ENCODE measurements at regions not wholly inside any gene's neighbourhood (a gene's known extent, or its start where the extent isn't known, plus 50 kb on each side); places are given as distances from the start of the nearest gene placed in this dataset.

DNA sequence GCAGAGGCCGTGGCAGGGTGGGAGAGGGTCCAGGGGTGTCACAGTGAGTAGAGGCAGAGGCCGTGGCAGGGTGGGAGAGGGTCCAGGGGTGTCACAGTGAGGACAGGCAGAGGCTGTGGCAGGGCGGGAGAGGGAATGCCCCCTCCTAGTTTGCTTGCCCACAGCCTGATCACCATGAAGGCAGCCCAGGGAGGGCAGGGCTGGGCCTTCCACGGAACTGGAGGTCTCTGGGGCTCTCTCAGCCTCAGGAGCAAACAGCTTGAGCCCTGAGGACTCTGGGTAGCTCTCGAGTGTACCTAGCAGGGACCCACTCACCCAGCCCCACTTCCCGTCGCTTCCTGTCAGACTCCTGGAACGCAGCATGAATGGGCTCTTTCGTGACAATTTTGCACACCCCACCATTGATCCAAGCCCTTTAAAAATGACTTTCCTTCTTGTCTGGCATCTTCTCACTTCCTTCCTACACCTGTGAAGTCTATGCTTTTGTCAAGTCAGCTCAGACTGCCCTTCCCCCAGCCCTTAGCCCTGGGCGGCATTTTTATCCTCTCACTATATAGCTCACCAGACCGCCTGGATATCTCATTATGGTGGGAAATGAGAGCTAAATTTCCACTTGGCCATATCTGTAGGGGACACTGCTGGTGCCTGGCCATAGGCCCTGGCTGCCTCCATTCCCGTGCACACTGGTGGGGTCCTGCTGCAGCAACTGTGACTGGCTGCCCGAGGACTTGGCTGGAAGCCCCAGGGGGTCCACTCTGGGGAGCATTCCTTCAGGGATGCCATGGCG, 140.3 kb downstream of the CDC5L start:
- H3K9me3 Mint-ChIP-seq, result no peaks in the 10 kb centered on the region
- H3K27ac Mint-ChIP-seq, result no peak overlapping the region
- peaks cover 49% of the 10 kb centered on the region for H3K27me3 Mint-ChIP-seq
- no peaks in the 10 kb centered on the region for H3K36me3 Mint-ChIP-seq (ENCODE audit: low read depth)
- H3K4me3 Mint-ChIP-seq, result no peak overlapping the region
- peaks cover 14% of the 10 kb centered on the region for H3K4me1 Mint-ChIP-seq (ENCODE audit: low read depth)
- DNase-seq, result no peak

DNA sequence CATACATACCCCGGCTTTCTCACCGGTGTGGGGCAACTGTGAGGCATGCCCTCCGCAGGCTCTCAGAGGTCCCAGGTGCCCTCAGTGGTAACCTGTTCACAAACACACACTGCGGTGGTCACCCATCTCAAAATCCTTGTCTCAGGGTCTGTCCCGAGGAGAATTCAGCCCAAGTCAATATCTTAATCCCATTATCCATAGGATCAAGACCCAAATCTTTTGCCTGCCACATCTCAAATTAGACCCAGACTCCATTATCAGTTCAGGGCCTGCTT, 140.8 kb downstream of the CDC5L start:
- Mint-ChIP-seq H3K4me3 (no peak overlapping the region), H3K27ac (no peak overlapping the region), H3K4me1 (ENCODE audit: low read depth) (peaks cover 14% of the 10 kb centered on the region), H3K36me3 (ENCODE audit: low read depth) (no peaks in the 10 kb centered on the region), H3K9me3 (no peaks in the 10 kb centered on the region), H3K27me3 (peaks cover 49% of the 10 kb centered on the region)
- no peak for DNase-seq

DNA sequence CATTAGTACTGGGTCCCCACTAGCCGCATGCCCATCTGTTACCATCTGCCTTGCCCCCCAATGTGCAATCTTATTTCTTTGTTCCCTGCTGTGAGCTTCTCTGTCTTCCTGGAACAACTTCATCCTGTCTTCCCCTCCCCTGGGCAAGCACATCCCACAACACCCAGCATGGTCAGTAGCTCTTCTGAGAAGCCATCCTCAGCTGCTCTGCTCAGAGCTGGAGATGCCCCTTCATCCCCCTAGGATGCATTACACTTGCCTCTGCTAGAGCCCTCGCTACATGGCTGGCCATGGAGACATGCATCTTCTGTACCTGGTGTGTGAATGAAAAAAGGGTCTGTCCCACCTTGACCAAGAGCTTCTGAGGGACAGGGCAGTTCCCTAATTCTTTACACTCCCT, 141.2 kb downstream of the CDC5L start:
- Mint-ChIP-seq H3K27ac (no peak overlapping the region), H3K36me3 (ENCODE audit: low read depth) (no peaks in the 10 kb centered on the region), H3K4me3 (no peak overlapping the region), H3K27me3 (peaks cover 46% of the 10 kb centered on the region), H3K4me1 (ENCODE audit: low read depth) (peaks cover 14% of the 10 kb centered on the region), H3K9me3 (no peaks in the 10 kb centered on the region)
- DNase-seq, result no peak

DNA sequence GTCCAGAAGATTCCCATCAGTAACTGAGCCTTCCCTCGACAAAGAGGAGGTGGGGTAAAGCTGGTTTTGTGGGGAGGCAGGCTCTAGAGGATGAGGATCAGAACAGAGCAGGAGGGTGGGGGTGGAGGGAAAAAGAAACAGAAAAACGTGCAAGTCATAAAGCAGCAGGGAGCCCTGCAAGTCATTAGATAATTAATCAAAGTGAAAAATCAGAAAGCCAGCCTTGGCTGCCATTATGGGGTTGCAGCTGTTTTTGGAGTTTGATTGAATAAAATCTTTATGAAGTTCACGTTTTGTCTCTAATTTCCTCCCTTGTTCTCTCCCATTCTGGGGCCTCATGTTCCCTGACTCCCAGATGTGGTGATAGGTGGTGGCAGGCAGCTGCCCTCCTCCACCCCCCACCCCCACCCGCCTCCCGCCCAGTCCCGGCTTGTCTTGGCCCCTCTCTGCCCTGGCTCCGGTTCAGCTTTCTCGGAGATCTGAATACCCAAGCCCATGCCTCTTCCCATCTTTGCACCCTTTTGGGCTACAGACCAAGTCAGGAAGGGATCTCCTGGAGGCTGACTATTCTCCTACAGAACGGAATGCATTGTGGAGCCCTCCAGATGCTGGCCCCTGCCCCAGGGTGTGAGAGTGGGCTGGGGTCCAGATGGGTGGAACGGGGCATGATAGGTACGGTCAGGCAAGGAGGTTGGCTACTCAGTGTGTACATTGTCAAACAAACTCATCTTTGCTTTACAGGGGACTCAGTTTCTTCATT, 141.8 kb downstream of the CDC5L start:
- peaks cover 41% of the 10 kb centered on the region for H3K27me3 Mint-ChIP-seq
- H3K27ac Mint-ChIP-seq, result no peak overlapping the region
- no peak for DNase-seq
- peaks cover 14% of the 10 kb centered on the region for H3K4me1 Mint-ChIP-seq (ENCODE audit: low read depth)
- H3K9me3 Mint-ChIP-seq, result no peaks in the 10 kb centered on the region
- no peak overlapping the region for H3K4me3 Mint-ChIP-seq
- H3K36me3 Mint-ChIP-seq (ENCODE audit: low read depth), result no peaks in the 10 kb centered on the region

DNA sequence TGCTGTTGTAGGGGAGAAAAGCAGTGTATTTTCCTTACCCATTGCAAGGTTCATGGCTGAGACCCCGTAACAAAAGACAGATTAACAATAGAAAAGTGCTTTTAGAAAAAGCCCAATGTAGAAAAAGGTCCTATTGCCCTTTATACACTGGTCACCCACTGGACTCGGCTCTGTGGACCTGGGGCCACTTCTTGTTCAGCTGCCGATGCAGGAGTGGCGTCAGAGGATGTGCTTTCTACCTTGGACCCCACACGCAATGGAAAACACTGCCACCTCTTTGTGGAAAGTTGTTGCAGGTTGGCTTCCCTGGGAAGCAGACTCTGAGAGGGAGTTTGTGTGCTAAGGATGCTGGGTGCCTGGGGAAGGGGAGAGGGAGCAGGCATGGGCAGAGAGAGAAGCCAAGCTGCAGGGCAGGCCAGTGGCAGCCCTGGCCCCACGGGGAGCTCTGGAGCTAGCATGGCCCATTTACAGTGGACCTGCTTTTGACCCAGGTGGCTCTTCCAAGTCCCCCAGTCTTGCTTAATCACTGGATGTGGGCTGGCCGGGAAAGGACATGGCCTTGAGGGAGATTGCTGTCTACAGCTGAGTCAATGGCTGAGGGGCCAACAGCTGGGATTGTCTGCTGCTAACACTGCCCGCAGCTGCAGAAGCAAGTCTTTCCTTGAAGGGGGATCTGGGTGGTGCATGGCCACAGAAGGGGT, 142.9 kb downstream of the CDC5L start:
- H3K4me1 Mint-ChIP-seq (ENCODE audit: low read depth), result peaks cover 9% of the 10 kb centered on the region
- H3K9me3 Mint-ChIP-seq, result no peaks in the 10 kb centered on the region
- no peak overlapping the region for H3K4me3 Mint-ChIP-seq
- H3K27ac Mint-ChIP-seq, result no peak overlapping the region
- no peaks in the 10 kb centered on the region for H3K36me3 Mint-ChIP-seq (ENCODE audit: low read depth)
- peaks cover 31% of the 10 kb centered on the region for H3K27me3 Mint-ChIP-seq
- DNase-seq, result no peak

DNA sequence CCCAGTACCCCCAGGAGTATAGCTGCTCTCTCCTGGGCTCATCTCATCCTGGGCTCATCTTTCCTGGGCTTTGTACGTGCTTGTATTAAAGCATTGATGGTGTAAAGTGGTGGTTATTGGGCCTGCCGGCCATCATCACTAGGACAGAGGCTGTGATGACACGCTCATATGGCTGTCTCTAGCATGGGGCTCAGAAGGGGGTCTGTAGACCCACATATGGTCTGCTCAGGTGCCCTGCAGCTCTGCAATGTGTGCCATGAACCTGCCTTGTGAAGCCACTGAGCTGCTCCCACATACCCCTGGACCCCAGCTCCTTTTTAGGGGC, 143.4 kb downstream of the CDC5L start:
- no peak overlapping the region for H3K27ac Mint-ChIP-seq
- peaks cover 27% of the 10 kb centered on the region for H3K27me3 Mint-ChIP-seq
- H3K36me3 Mint-ChIP-seq (ENCODE audit: low read depth), result no peaks in the 10 kb centered on the region
- H3K4me3 Mint-ChIP-seq, result no peak overlapping the region
- H3K9me3 Mint-ChIP-seq, result no peaks in the 10 kb centered on the region
- H3K4me1 Mint-ChIP-seq (ENCODE audit: low read depth), result peaks cover 8% of the 10 kb centered on the region
- DNase-seq, result no peak

DNA sequence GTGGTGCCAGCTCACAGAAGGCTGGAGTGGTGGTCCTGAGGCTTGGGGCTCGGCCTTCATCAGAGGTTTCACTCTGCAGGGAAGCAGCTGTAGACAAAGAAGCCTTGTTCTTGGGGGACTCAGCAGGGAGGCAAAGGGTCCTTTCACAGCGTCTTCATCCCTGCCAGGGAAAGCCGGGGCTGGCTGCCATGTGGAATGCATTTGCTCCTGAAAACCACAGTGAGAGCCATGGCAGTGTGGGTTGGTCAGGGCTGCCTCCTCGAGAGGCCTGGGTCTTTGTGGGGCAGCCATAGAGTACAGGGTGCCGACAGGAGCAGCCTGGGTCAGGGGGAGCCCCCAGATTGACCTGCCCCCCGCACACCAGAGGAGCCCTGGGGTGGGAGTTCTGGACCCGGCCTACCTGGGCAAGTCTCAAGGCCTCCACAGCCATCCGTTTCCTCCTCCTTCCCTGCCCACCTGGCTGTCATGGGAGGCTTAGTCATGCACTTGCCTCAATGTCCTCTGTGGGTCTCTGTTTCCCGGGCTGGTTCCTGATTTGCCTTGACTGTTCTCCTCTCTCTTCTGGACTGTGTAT, 144.0 kb downstream of the CDC5L start:
- H3K9me3 Mint-ChIP-seq, result no peaks in the 10 kb centered on the region
- H3K4me1 Mint-ChIP-seq (ENCODE audit: low read depth), result peaks cover 8% of the 10 kb centered on the region
- no peak overlapping the region for H3K27ac Mint-ChIP-seq
- H3K27me3 Mint-ChIP-seq, result peaks cover 20% of the 10 kb centered on the region
- H3K36me3 Mint-ChIP-seq (ENCODE audit: low read depth), result no peaks in the 10 kb centered on the region
- no peak overlapping the region for H3K4me3 Mint-ChIP-seq
- no peak for DNase-seq

DNA sequence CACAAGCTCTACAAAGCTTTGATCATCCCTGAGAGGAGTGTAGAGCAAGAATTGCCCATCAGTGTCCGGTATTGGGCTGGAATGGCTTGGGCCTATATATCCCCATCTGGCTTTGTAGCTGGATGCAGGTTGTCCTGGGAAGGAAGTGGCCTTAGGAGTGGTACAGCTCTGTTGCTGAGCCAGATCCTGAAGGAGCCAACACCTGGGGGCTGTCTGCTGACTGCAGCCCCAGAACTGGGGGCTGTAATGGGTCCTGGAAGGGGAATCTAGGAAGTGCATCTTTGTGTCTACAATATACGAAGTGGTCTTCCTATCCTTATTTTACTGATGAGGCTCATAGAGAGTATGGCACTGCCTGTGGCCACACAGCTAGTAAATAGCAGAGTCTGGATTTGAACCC, 145.9 kb downstream of the CDC5L start:
- peaks cover 9% of the 10 kb centered on the region for H3K27me3 Mint-ChIP-seq
- H3K4me3 Mint-ChIP-seq, result no peak overlapping the region
- DNase-seq, result no peak
- H3K4me1 Mint-ChIP-seq (ENCODE audit: low read depth), result no peaks in the 10 kb centered on the region
- H3K36me3 Mint-ChIP-seq (ENCODE audit: low read depth), result no peaks in the 10 kb centered on the region
- no peaks in the 10 kb centered on the region for H3K9me3 Mint-ChIP-seq
- H3K27ac Mint-ChIP-seq, result no peak overlapping the region

DNA sequence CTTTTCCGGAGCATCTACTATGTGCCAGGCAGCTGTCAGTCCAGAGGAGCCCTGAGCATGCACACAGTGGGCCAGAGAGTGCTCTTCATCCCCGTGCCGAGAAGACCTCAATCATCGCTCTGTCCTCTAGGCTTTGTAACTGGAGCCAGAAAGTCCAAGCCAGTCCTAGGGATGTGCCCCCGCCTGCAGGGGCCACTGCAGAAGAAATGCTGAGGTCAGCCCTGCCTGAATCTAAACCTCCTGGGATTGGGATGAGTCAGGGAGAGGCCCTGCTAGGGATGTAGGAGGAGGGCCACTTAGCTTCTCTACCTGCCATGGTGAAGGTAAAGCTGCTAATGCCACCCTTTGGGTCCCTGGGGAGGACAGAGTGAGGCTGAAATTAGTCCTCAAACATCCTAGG, 146.8 kb downstream of the CDC5L start:
- Mint-ChIP-seq H3K36me3 (ENCODE audit: low read depth) (no peaks in the 10 kb centered on the region), H3K4me3 (no peak overlapping the region), H3K27ac (no peak overlapping the region), H3K4me1 (ENCODE audit: low read depth) (no peaks in the 10 kb centered on the region), H3K9me3 (no peaks in the 10 kb centered on the region), H3K27me3 (peaks cover 4% of the 10 kb centered on the region)
- DNase-seq, result no peak

DNA sequence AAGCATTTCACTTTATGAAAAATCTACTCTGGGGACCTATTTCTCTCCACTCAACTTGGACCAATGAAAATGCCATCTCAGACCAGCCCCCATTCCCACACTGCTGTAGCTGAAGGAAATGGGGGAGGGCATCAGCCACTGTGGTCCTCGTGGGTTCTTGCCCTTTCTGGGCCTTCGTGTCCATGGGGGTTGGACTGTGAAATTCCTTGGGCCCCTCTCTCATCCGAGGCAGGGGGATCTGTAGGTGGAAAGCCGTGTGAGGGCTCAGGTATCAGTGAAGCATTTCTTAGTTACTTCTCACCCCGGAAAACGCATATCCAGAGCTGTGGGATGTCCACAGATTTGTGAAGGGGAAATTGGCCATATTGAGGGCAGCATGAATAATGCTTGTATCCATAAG, 147.9 kb downstream of the CDC5L start:
- H3K36me3 Mint-ChIP-seq (ENCODE audit: low read depth), result no peaks in the 10 kb centered on the region
- H3K9me3 Mint-ChIP-seq, result no peaks in the 10 kb centered on the region
- H3K27me3 Mint-ChIP-seq, result no peaks in the 10 kb centered on the region
- H3K4me1 Mint-ChIP-seq (ENCODE audit: low read depth), result no peaks in the 10 kb centered on the region
- H3K4me3 Mint-ChIP-seq, result no peak overlapping the region
- no peak overlapping the region for H3K27ac Mint-ChIP-seq
- DNase-seq, result no peak

DNA sequence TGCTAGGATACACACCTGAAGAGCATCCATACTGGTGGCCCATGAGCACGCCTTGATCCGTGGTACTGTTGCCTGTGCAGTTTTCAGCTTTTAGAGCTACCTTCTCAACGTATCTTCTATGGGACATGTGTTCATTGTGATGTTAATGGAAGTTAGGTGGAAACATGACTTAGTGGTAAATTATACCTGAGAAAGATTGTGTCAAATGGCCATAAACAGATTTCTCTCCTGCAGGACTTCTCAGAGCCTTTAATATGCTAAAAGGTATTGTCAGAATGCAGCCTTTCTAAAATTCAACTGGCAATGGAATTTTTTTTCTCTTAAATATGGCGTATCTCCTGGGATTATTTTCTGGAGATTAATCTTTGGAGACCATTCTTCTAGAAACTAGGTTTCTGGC, 148.5 kb downstream of the CDC5L start:
- Mint-ChIP-seq H3K27ac (no peak overlapping the region), H3K4me1 (ENCODE audit: low read depth) (no peaks in the 10 kb centered on the region), H3K36me3 (ENCODE audit: low read depth) (no peaks in the 10 kb centered on the region), H3K4me3 (no peak overlapping the region), H3K9me3 (no peaks in the 10 kb centered on the region), H3K27me3 (no peaks in the 10 kb centered on the region)
- DNase-seq, result no peak

DNA sequence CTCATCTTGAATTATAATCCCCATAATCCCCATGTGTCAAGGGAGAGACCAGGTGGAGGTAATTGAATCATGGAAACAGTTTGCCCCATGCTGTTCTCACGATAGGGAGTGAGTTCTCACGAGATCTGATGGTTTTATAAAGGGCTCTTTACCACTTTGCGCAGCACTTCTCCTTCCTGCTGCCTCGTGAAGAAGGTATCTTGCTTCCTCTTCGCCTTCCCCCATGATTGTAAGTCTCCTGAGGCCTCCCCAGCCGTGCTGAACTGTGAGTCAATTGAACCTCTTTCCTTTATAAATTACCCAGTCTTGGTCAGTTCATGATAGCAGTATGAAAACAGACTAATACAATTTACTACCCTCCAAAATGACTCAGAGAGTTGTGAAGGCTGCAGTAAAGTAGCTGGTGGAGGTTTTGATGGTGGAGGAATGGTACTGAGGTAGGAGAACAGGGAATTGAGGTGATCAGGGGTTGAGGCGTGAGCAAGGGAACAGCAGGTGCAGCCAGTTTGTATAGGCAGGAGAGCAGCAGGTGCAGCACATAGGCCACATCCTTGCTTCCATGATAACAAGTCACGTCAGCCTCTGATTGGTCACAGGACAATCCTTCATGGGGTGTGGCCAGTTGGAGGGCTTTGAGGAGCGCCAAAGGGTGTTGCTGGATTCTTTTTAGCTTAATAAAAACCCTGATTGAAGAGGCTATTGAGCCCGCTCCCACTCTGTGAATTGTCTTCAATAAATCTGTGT, 150.0 kb downstream of the CDC5L start:
- Mint-ChIP-seq H3K9me3 (no peaks in the 10 kb centered on the region), H3K4me1 (ENCODE audit: low read depth) (no peaks in the 10 kb centered on the region), H3K27ac (no peak overlapping the region), H3K27me3 (no peaks in the 10 kb centered on the region), H3K36me3 (ENCODE audit: low read depth) (no peaks in the 10 kb centered on the region), H3K4me3 (no peak overlapping the region)
- no peak for DNase-seq

DNA sequence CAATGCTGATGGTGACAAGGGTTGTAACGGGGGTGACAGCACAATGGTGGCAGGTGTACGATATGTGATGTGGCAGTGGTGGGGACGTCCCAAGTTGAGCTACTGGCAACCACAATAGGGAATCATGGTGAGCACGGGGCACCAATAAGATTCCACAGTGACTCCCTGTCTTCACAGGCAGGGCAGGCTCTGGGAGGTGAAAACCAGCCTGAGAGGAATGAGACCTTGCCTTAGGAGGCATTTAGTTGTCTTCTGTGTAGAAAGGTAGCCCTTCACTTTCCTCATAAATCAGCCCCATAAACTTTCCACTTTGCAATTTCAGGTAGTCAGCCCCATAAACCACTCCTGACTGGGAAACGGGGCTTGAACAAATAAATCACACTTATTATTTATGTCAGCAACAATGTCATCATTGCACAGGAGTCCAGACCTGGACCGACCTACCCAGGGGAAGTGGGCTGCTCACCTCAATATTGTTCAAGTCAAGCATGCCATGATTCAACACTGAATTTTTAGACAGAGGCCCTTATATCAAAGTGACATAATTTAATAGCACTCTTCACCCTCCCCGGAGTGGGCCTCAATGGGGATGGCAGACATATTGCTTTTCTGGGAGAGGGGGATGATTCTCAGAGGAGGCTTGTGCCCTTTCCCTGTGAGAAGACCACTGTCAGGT, 150.8 kb downstream of the CDC5L start:
- Mint-ChIP-seq H3K4me3 (no peak overlapping the region), H3K9me3 (no peaks in the 10 kb centered on the region), H3K27ac (no peak overlapping the region), H3K4me1 (ENCODE audit: low read depth) (no peaks in the 10 kb centered on the region), H3K27me3 (no peaks in the 10 kb centered on the region), H3K36me3 (ENCODE audit: low read depth) (no peaks in the 10 kb centered on the region)
- no peak for DNase-seq

DNA sequence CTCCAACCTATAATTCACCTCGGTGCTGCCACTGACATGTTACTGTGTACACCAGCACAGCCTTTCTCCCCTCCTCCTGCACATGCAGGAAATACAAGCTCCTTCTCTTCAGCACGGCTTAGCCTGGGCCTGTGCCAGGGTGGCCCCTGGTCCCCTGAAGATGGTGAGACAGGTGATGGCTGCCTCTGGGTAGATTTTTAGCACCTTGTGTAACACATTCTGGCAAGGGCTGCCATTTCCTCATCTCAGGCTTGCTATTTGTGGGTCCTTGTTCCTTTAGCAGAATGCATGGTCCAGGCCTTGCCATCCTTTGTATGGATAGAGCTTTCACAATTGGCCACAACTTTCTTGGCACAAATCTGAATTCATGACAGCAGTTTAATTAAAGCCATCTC, 151.3 kb downstream of the CDC5L start:
- no peaks in the 10 kb centered on the region for H3K36me3 Mint-ChIP-seq (ENCODE audit: low read depth)
- H3K4me3 Mint-ChIP-seq, result no peak overlapping the region
- no peak overlapping the region for H3K27ac Mint-ChIP-seq
- no peaks in the 10 kb centered on the region for H3K27me3 Mint-ChIP-seq
- H3K9me3 Mint-ChIP-seq, result no peaks in the 10 kb centered on the region
- no peak for DNase-seq
- H3K4me1 Mint-ChIP-seq (ENCODE audit: low read depth), result no peaks in the 10 kb centered on the region

All from activated T-cell treated with anti-CD3 and anti-CD28 coated beads, Interleukin-2, amount 50 U/mL, for 24 hours (primary cell).